Loucy (cell line): ENCODE measurements at regions not wholly inside any gene's neighbourhood (a gene's known extent, or its start where the extent isn't known, plus 50 kb on each side); places are given as distances from the start of the nearest gene placed in this dataset.

Experiments used
- H2AFZ ChIP-seq: fragments of 200-600 bp; sonication (generic); 2 replicates; pipeline ENCODE4 v1.6.0; 2016; ENCODE audit warnings: antibody characterized with exemption, mild to moderate bottlenecking, low read length, moderate library complexity
- H3F3A ChIP-seq: fragments of 200-600 bp; 2 replicates; pipeline ENCODE4 v1.6.0; 2016; ENCODE audit warnings: antibody characterized with exemption, low read depth, mild to moderate bottlenecking
- H3K27me3 ChIP-seq: fragments of 200-600 bp; sonication (generic); 2 replicates; pipeline ENCODE4 v1.6.1; 2014; ENCODE audit warnings: low read length, mild to moderate bottlenecking; ENCODE audit not compliant: insufficient read depth, poor library complexity, severe bottlenecking
- H3K36me3 ChIP-seq: fragments of 200-600 bp; sonication (generic); 2 replicates; pipeline ENCODE4 v1.6.1; 2016; ENCODE audit warnings: low read length; ENCODE audit not compliant: insufficient read depth
- H3K4me1 ChIP-seq: fragments of 200-600 bp; sonication (generic); 2 replicates; pipeline ENCODE4 v1.5.1; 2014; ENCODE audit warnings: low read length, mild to moderate bottlenecking; ENCODE audit not compliant: insufficient read depth, poor library complexity, severe bottlenecking
- H3K4me2 ChIP-seq: fragments of 200-600 bp; sonication (generic); 2 replicates; pipeline ENCODE4 v1.6.0; 2014; ENCODE audit warnings: antibody characterized with exemption, low read length, low read depth, mild to moderate bottlenecking; ENCODE audit not compliant: poor library complexity, severe bottlenecking
- H3K4me3 ChIP-seq: fragments of 200-600 bp; sonication (generic); 2 replicates; pipeline ENCODE4 v1.5.1; 2014; ENCODE audit warnings: low read length, mild to moderate bottlenecking, mixed read lengths; ENCODE audit not compliant: poor library complexity, severe bottlenecking
- H3K79me2 ChIP-seq: fragments of 200-600 bp; sonication (generic); 2 replicates; pipeline ENCODE4 v1.6.1; 2014; ENCODE audit warnings: low read length; ENCODE audit not compliant: insufficient read depth
- H3K9ac ChIP-seq: fragments of 200-600 bp; sonication (generic); 2 replicates; pipeline ENCODE4 v1.6.0; 2014; ENCODE audit warnings: mild to moderate bottlenecking, low read depth, low read length, moderate library complexity; ENCODE audit not compliant: poor library complexity, severe bottlenecking
- H3K9me2 ChIP-seq: fragments of 200-600 bp; sonication (generic); replicated peaks from 2 replicates; pipeline ENCODE4 v1.6.1; 2016; ENCODE audit warnings: low read depth, low read length, mixed read lengths
- H3K9me3 ChIP-seq: fragments of 200-600 bp; sonication (generic); 2 replicates; pipeline ENCODE4 v1.6.1; 2014; ENCODE audit warnings: mild to moderate bottlenecking, antibody characterized with exemption, low read length, low read depth; ENCODE audit not compliant: insufficient read depth
- H4K20me1 ChIP-seq: fragments of 200-600 bp; sonication (generic); 2 replicates; pipeline ENCODE4 v1.6.0; 2014; ENCODE audit warnings: antibody characterized with exemption, low read length, mild to moderate bottlenecking; ENCODE audit not compliant: insufficient read depth, poor library complexity, severe bottlenecking
- EZH2phosphoT487 ChIP-seq: fragments of 200-600 bp; IDR thresholded peaks from 2 replicates; pipeline ENCODE4 v1.6.1; 2018; ENCODE audit warnings: antibody characterized with exemption, mild to moderate bottlenecking, moderate library complexity, borderline replicate concordance
- TF ChIP-seq, protein P1 (sequence below): fragments of 200-600 bp; sonication (generic); conservative IDR thresholded peaks from 2 replicates; pipeline ENCODE4 v1.5.1; 2014; ENCODE audit warnings: mild to moderate bottlenecking, antibody characterized with exemption, low read length

DNA sequence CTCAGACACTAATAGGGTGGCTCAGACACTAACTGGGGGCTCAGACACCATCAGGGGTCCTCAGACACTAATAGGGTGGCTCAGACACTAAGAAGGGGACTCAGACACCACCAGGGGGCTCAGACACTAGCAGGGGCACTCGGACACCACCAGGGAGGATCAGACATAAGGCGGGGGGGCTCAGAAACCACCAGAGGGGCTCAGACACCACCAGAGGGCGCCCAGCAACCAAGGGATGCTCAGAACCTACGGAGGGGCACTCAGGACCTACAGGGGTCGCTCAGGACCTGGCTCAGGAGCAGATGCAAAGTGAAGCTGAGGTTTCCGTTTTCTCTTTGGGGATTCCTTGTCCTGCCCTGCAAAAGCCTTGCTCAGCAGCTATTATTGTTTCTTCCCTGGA lies 448.5 kb downstream of the TMEM121 start:
- TF ChIP-seq, protein P1, sequence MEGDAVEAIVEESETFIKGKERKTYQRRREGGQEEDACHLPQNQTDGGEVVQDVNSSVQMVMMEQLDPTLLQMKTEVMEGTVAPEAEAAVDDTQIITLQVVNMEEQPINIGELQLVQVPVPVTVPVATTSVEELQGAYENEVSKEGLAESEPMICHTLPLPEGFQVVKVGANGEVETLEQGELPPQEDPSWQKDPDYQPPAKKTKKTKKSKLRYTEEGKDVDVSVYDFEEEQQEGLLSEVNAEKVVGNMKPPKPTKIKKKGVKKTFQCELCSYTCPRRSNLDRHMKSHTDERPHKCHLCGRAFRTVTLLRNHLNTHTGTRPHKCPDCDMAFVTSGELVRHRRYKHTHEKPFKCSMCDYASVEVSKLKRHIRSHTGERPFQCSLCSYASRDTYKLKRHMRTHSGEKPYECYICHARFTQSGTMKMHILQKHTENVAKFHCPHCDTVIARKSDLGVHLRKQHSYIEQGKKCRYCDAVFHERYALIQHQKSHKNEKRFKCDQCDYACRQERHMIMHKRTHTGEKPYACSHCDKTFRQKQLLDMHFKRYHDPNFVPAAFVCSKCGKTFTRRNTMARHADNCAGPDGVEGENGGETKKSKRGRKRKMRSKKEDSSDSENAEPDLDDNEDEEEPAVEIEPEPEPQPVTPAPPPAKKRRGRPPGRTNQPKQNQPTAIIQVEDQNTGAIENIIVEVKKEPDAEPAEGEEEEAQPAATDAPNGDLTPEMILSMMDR: peak; percentile 72
- no peak for TF ChIP-seq EZH2phosphoT487
- Histone ChIP-seq H2AFZ (no peak overlapping the region), H3K4me2 (no peak overlapping the region), H3K4me3 (no peak overlapping the region), H3K9ac (no peak overlapping the region), H3K9me2 (no peaks in the 10 kb centered on the region), H3K9me3 (no peaks in the 10 kb centered on the region), H3K36me3 (no peaks in the 10 kb centered on the region), H4K20me1 (no peaks in the 10 kb centered on the region), H3K79me2 (no peaks in the 10 kb centered on the region), H3K27me3 (no peaks in the 10 kb centered on the region), H3K4me1 (peaks cover 6% of the 10 kb centered on the region), H3F3A (no peaks in the 10 kb centered on the region)

DNA sequence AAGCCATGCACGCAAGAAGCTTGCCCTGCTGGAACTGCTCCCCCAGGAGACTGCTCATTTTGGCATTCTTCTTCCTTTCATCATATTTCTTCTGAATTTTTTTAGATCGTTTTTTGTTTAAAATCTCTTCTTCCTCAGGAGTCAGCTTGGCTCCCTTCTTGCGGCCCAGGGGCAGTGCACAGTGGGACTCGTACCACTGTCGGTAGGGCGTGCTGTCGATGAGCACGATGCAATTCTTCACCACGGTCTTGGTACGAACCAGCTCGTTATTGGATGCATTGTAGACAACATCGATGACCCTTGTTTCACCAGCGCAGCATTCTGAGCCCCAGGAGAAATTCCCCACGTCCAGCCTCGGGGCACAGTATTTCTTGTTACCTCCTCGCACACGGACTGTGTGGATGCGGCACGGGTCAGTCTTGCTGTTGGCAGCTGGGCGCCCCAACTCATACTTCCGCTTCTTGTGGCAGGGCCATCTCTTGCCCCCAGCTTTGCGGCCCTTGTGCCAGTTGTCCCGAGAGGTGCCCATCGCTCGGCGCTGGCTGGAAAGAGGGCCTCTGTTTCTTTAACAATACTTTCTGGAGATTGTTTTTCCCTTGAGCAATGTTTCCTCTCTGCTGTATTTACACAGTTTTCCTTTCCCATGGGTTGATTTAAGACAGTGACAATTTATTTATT lies 452.4 kb downstream of the TMEM121 start:
- no peak overlapping the region for H3K9ac ChIP-seq
- no peaks in the 10 kb centered on the region for H3K9me2 ChIP-seq
- no peaks in the 10 kb centered on the region for H3F3A ChIP-seq
- no peaks in the 10 kb centered on the region for H3K27me3 ChIP-seq
- TF ChIP-seq, protein P1: no peak
- no peak for TF ChIP-seq EZH2phosphoT487
- no peak overlapping the region for H2AFZ ChIP-seq
- H3K9me3 ChIP-seq: no peaks in the 10 kb centered on the region
- H3K79me2 ChIP-seq: no peaks in the 10 kb centered on the region
- H4K20me1 ChIP-seq: no peaks in the 10 kb centered on the region
- H3K4me3 ChIP-seq: no peak overlapping the region
- no peaks in the 10 kb centered on the region for H3K36me3 ChIP-seq
- no peak overlapping the region for H3K4me2 ChIP-seq
- peaks cover 28% of the 10 kb centered on the region for H3K4me1 ChIP-seq

DNA sequence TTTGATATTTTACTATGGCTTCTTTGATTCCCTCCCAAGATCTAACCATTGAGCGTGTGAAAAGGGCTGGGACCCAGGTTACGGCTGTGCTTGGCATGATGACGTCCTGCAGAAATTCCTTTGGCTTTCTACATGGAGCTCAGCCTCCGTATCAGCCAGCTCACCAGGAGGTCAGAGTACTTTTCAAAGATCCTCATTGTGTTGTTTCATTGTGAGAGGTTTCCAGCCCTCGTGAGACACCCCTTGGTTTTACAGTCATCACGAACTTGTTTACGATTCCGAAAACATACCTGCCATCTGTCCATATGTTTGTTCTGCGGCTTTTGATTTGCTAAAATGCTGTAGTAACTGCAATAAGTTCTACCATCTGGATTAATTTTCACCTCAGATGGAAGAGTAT lies 453.1 kb downstream of the TMEM121 start:
- Histone ChIP-seq H3K79me2 (no peaks in the 10 kb centered on the region), H3K9me2 (no peaks in the 10 kb centered on the region), H4K20me1 (no peaks in the 10 kb centered on the region), H3K4me3 (no peak overlapping the region), H3K27me3 (no peaks in the 10 kb centered on the region), H3K9me3 (no peaks in the 10 kb centered on the region), H3K4me1 (peaks cover 28% of the 10 kb centered on the region), H3K36me3 (no peaks in the 10 kb centered on the region), H2AFZ (no peak overlapping the region), H3K4me2 (no peak overlapping the region), H3F3A (no peaks in the 10 kb centered on the region), H3K9ac (no peak overlapping the region)
- no peak for TF ChIP-seq EZH2phosphoT487
- TF ChIP-seq, protein P1: no peak
